ENCODE measurements at regions not wholly inside any gene's neighbourhood (a gene's known extent, or its start where the extent isn't known, plus 50 kb on each side); places are given as distances from the start of the nearest gene placed in this dataset.

- DNase-seq, result no peak
Measured at GRCh38 chr11:25988178-25988577, 343.8 kb upstream of the ANO3 start.

GRCh38 chr11:25990406-25990805, 341.5 kb upstream of the ANO3 start:
- no peak for DNase-seq

GRCh38 chr11:25991476-25991875, 340.5 kb upstream of the ANO3 start:
- no peak for DNase-seq

GRCh38 chr11:25992294-25992693, 339.6 kb upstream of the ANO3 start:
- no peak for DNase-seq

GRCh38 chr11:25993016-25993415, 338.9 kb upstream of the ANO3 start:
- DNase-seq, result no peak

- no peak for DNase-seq
Measured at GRCh38 chr11:26011474-26011873, 320.5 kb upstream of the ANO3 start.

- DNase-seq, result no peak
Measured at GRCh38 chr11:26014456-26015115, 317.3 kb upstream of the ANO3 start.

- DNase-seq, result no peak
Measured at GRCh38 chr11:26017322-26017860, 314.5 kb upstream of the ANO3 start.

GRCh38 chr11:26017903-26018302, 314.0 kb upstream of the ANO3 start:
- DNase-seq, result no peak

GRCh38 chr11:26018336-26018735, 313.6 kb upstream of the ANO3 start:
- no peak for DNase-seq

GRCh38 chr11:26019386-26019785, 312.5 kb upstream of the ANO3 start:
- DNase-seq, result no peak

GRCh38 chr11:26021017-26021416, 310.9 kb upstream of the ANO3 start:
- DNase-seq, result no peak

- DNase-seq, result no peak
Measured at GRCh38 chr11:26023057-26023456, 308.9 kb upstream of the ANO3 start.

GRCh38 chr11:26025676-26026075, 306.3 kb upstream of the ANO3 start:
- no peak for DNase-seq

GRCh38 chr11:26026078-26026477, 305.9 kb upstream of the ANO3 start:
- DNase-seq, result no peak

GRCh38 chr11:26027887-26028286, 304.0 kb upstream of the ANO3 start:
- no peak for DNase-seq

- no peak for DNase-seq
Measured at GRCh38 chr11:26028393-26028911, 303.5 kb upstream of the ANO3 start.

- no peak for DNase-seq
Measured at GRCh38 chr11:26030399-26030798, 301.5 kb upstream of the ANO3 start.

GRCh38 chr11:26032241-26032640, 299.7 kb upstream of the ANO3 start:
- no peak for DNase-seq

GRCh38 chr11:26035696-26036095, 296.2 kb upstream of the ANO3 start:
- no peak for DNase-seq

- no peak for DNase-seq
Measured at GRCh38 chr11:26037716-26038115, 294.2 kb upstream of the ANO3 start.

- DNase-seq, result no peak
Measured at GRCh38 chr11:26040339-26040738, 291.6 kb upstream of the ANO3 start.

- no peak for DNase-seq
Measured at GRCh38 chr11:26042113-26042512, 289.8 kb upstream of the ANO3 start.

GRCh38 chr11:26043665-26044064, 288.3 kb upstream of the ANO3 start:
- no peak for DNase-seq

GRCh38 chr11:26044389-26044788, 287.5 kb upstream of the ANO3 start:
- DNase-seq, result no peak

All from suppressor macrophage (primary cell).